Astrocyte (in vitro differentiated cells and primary cell): ENCODE measurements at regions not wholly inside any gene's neighbourhood (a gene's known extent, or its start where the extent isn't known, plus 50 kb on each side); places are given as distances from the start of the nearest gene placed in this dataset.

Source experiments
- EZH2 ChIP-seq: IDR thresholded peaks from 2 replicates; pipeline ENCODE4 v1.6.1; 2012; ENCODE audit warnings: mild to moderate bottlenecking, low read length, inconsistent platforms; ENCODE audit not compliant: insufficient read depth
- TF ChIP-seq, protein P1 (sequence below): IDR thresholded peaks from 2 replicates; pipeline ENCODE4 v1.5.1; 2011; ENCODE audit warnings: low read depth, mild to moderate bottlenecking, inconsistent platforms, low read length, moderate library complexity; ENCODE audit not compliant: insufficient read depth

DNA sequence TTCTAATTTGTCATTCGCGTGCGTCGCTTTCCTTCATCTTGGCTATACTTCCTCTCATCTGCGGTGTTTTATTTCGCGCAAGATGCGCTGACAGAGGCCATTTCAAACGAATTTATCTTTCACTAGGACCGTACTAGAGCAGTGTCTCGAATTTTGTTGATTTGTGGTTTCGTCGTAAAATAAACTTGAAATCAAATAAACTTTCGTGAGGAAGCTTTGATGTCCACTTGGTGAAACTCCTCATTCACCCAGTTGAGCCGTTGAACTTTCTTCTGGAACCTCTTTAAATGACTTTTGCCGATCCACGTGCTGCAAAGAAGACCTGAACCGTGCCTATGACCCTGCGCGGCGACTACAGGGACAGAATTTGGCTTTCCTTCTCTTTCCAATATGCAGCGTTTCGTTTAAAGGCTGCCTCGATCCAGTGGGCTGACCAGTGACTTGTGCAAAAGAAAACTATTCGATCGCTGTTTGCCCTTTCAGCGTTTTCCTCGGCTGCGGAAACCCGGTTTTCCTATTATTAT is 163.9 kb upstream of the PPP1R3A start:
- TF ChIP-seq, protein P1, sequence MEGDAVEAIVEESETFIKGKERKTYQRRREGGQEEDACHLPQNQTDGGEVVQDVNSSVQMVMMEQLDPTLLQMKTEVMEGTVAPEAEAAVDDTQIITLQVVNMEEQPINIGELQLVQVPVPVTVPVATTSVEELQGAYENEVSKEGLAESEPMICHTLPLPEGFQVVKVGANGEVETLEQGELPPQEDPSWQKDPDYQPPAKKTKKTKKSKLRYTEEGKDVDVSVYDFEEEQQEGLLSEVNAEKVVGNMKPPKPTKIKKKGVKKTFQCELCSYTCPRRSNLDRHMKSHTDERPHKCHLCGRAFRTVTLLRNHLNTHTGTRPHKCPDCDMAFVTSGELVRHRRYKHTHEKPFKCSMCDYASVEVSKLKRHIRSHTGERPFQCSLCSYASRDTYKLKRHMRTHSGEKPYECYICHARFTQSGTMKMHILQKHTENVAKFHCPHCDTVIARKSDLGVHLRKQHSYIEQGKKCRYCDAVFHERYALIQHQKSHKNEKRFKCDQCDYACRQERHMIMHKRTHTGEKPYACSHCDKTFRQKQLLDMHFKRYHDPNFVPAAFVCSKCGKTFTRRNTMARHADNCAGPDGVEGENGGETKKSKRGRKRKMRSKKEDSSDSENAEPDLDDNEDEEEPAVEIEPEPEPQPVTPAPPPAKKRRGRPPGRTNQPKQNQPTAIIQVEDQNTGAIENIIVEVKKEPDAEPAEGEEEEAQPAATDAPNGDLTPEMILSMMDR: no peak
- TF ChIP-seq EZH2: no peak
